GM10248 (cell line): ENCODE measurements at regions not wholly inside any gene's neighbourhood (a gene's known extent, or its start where the extent isn't known, plus 50 kb on each side); places are given as distances from the start of the nearest gene placed in this dataset.

Experiments
- CTCF ChIA-PET: fragments of 300-600 bp; sonication (Branson Sonifier 250); formaldehyde crosslinking; extraction: SDS; loops from one replicate; lab custom pipeline; 2021; ENCODE audit warnings: antibody characterized with exemption; lab: Yijun Ruan, JAX
- POLR2A ChIA-PET: fragments of 350-650 bp; sonication (Branson Sonifier 250); formaldehyde crosslinking; extraction: SDS; loops from one replicate; lab custom pipeline; 2020; ENCODE audit warnings: antibody characterized with exemption; lab: Yijun Ruan, JAX
- DNase-seq: peaks from one replicate; pipeline ENCODE4 v3.0.0; 2012; ENCODE audit errors: extremely low spot score
- CTCF ChIP-seq: IDR thresholded peaks from 2 replicates; pipeline ENCODE4 v1.5.1; 2012; ENCODE audit warnings: mild to moderate bottlenecking, low read depth; ENCODE audit errors: extremely low read depth, missing control alignments, control extremely low read depth

GRCh38 chr20:7220755-7221154 is 453.3 kb downstream of the BMP2 start:
- TF ChIP-seq CTCF = no peak
- no peak for DNase-seq
- POLR2A ChIA-PET = no interaction called here
- CTCF ChIA-PET = interaction anchor here (1.3 kb wide), 1 partner anchor 8 kb away, joined by 3 read pairs; no protein-coding TSS in a partner anchor

- TF ChIP-seq CTCF = no peak
- ChIA-PET CTCF (no interaction called here), POLR2A (no interaction called here)
- no peak for DNase-seq
Observed at GRCh38 chr20:7226156-7226555, 458.7 kb downstream of the BMP2 start.

- CTCF ChIA-PET = no interaction called here
- POLR2A ChIA-PET = no interaction called here
- TF ChIP-seq CTCF = no peak
- no peak for DNase-seq
Observed at GRCh38 chr20:7231303-7231702, 463.8 kb downstream of the BMP2 start.

GRCh38 chr20:7232796-7233195 is 465.3 kb downstream of the BMP2 start:
- POLR2A ChIA-PET = no interaction called here
- no peak for TF ChIP-seq CTCF
- DNase-seq = no peak
- CTCF ChIA-PET = interaction anchor here (1.6 kb wide), 1 partner anchor 17 kb away, joined by 4 read pairs; no protein-coding TSS in a partner anchor

GRCh38 chr20:7237251-7237650 is 469.8 kb downstream of the BMP2 start:
- POLR2A ChIA-PET = interaction anchor here (0.6 kb wide), 1 partner anchor 455 kb away, joined by 3 read pairs; no protein-coding TSS in a partner anchor
- no peak for DNase-seq

GRCh38 chr20:7240490-7240889 is 473.0 kb downstream of the BMP2 start:
- CTCF ChIA-PET = interaction anchor here (0.7 kb wide), 1 partner anchor 412 kb away, joined by 3 read pairs; no protein-coding TSS in a partner anchor
- POLR2A ChIA-PET = no interaction called here
- TF ChIP-seq CTCF = no peak
- no peak for DNase-seq

More at GRCh38 chr20:7237251-7237650, 469.8 kb downstream of the BMP2 start:
- CTCF ChIA-PET = interaction anchor here (0.6 to 2.2 kb wide), 3 partner anchors 8 to 43 kb away, joined by 3 to 5 read pairs (median 4); no protein-coding TSS in a partner anchor
- TF ChIP-seq CTCF = no peak
